Left lung (tissue), 4 donors: ENCODE measurements at regions not wholly inside any gene's neighbourhood (a gene's known extent, or its start where the extent isn't known, plus 50 kb on each side); places are given as distances from the start of the nearest gene placed in this dataset.

Experiments
- ATAC-seq: fragments of 200-7000 bp; cut with Tn5 transposase; one replicate; pipeline ENCODE4 v1.9.1; 2020; ENCODE audit warnings: moderate library complexity
- DNase-seq, 4 donors: peaks; one replicate each; pipeline ENCODE4 v3.0.0-alpha.2; 2013 to 2020
- H3K27ac ChIP-seq, 2 donors: fragments of 200-600 bp; sonication (generic) in 1 of 2; one replicate each; pipeline versions ENCODE4 v1.5.0 to v1.8.0; 2020 to 2021
- H3K27me3 ChIP-seq, 2 donors: fragments of 200-600 bp; sonication (generic) in 1 of 2; one replicate each; pipeline versions ENCODE4 v1.5.0 to v1.8.0; 2020 to 2021
- H3K36me3 ChIP-seq, 2 donors: fragments of 200-600 bp; sonication (generic) in 1 of 2; one replicate each; pipeline versions ENCODE4 v1.5.0 to v1.8.0; 2020 to 2021
- H3K4me1 ChIP-seq, 2 donors: fragments of 200-600 bp; one replicate each; pipeline ENCODE4 v1.8.0; 2021
- H3K4me3 ChIP-seq, 2 donors: fragments of 200-600 bp; sonication (generic) in 1 of 2; one replicate each; pipeline versions ENCODE4 v1.5.0 to v1.8.0; 2020 to 2021; ENCODE audit warnings: mild to moderate bottlenecking in 1 of 2
- H3K9me3 ChIP-seq, 2 donors: fragments of 200-600 bp; sonication (generic) in 1 of 2; one replicate each; pipeline versions ENCODE4 v1.5.0 to v1.8.0; 2020 to 2021
- intact Hi-C, 2 donors: fragments of 100-400 bp; cut with DNase I; formaldehyde crosslinking; loops; one replicate each; pipeline versions ENCODE4 v1.11.2 to v1.14.2; 2022
- TF ChIP-seq, protein P1 (sequence below), 2 donors: fragments of 200-600 bp; sonication (generic) in 1 of 2; IDR thresholded peaks; one replicate each; pipeline versions ENCODE4 v1.5.0 to v1.8.0; 2021; ENCODE audit warnings: antibody characterized with exemption in 2 of 2
- donor health status: DM: no; HTN: yes; CAD: no.
- donor health status: DM: no; HTN: no; CAD: no.

- Histone ChIP-seq H3K9me3 (no peaks in the 10 kb centered on the region), H3K27me3 (no peaks in the 10 kb centered on the region), H3K27ac (no peak overlapping the region), H3K4me3 (no peak overlapping the region), H3K36me3 (no peaks in the 10 kb centered on the region), H3K4me1 (no peaks in the 10 kb centered on the region)
- ATAC-seq (no peak), DNase-seq (no peak)
- intact Hi-C loops: no loop called here
- TF ChIP-seq, protein P1, sequence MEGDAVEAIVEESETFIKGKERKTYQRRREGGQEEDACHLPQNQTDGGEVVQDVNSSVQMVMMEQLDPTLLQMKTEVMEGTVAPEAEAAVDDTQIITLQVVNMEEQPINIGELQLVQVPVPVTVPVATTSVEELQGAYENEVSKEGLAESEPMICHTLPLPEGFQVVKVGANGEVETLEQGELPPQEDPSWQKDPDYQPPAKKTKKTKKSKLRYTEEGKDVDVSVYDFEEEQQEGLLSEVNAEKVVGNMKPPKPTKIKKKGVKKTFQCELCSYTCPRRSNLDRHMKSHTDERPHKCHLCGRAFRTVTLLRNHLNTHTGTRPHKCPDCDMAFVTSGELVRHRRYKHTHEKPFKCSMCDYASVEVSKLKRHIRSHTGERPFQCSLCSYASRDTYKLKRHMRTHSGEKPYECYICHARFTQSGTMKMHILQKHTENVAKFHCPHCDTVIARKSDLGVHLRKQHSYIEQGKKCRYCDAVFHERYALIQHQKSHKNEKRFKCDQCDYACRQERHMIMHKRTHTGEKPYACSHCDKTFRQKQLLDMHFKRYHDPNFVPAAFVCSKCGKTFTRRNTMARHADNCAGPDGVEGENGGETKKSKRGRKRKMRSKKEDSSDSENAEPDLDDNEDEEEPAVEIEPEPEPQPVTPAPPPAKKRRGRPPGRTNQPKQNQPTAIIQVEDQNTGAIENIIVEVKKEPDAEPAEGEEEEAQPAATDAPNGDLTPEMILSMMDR (IDR thresholded peaks at IDR 0.05): no peak
These were observed 228.6 kb upstream of the HCCS start for GRCh38 chrX:10882484-10882883.

DNA sequence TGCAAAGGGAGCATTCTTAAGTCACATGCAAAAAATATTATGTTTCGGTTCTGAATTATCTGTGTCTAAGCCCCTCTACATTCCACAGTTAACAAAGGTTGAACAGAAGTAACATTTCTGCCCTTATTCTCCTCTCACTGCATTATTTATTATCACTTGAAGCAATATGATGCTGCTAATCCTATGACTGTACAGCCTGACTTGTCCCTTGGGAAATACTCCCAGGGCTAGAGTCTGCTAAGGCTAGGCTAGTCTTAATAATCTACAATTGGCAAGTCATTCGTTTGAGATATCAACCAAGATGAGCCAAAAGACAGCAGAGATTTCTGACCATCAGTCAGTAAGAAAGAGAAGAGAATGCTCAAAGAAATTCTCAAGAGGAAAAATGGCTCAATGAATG, 226.9 kb upstream of the HCCS start:
- no peaks in the 10 kb centered on the region for H3K4me1 ChIP-seq
- no peaks in the 10 kb centered on the region for H3K9me3 ChIP-seq
- TF ChIP-seq, protein P1 (IDR thresholded peaks at IDR 0.05): no peak
- H3K36me3 ChIP-seq: no peaks in the 10 kb centered on the region
- DNase-seq: no peak
- H3K27me3 ChIP-seq: no peaks in the 10 kb centered on the region
- no peak overlapping the region for H3K27ac ChIP-seq
- intact Hi-C loops: no loop called here
- no peak overlapping the region for H3K4me3 ChIP-seq
- no peak for ATAC-seq

DNA sequence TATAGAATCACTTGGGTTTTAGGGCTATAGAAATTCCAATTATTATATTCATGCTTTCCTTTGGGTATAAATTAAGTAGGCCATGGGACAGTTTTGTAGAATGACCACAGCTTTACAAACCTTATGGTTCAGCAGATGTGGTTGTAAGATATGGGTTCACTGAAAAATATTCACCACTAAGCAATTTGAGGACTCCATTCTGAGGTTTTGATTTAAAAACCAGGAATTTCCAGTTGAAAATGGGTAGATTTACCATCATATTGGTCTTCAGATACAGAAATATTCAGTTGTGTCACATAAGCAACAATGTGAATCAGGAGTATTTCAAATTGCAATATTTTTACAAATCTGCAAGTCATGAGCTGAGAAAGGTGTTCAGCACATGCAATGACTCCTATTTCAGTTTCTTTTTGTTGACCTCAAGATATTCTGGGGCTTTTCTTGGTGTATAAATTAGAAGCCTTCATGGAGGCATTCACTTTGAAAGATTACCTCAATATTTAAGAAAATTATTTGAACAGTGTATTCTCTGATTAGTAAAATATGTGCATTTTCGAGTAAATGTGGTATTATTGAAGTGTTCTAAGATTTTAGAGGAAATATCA, 218.4 kb upstream of the HCCS start:
- intact Hi-C loops: no loop called here
- no peak for ATAC-seq

GRCh38 chrX:10893366-10893765, 217.8 kb upstream of the HCCS start:
- no peak overlapping the region for H3K27ac ChIP-seq
- TF ChIP-seq, protein P1 (IDR thresholded peaks at IDR 0.05): no peak
- ATAC-seq: no peak
- no peak for DNase-seq
- no peaks in the 10 kb centered on the region for H3K27me3 ChIP-seq
- intact Hi-C loops: no loop called here
- no peaks in the 10 kb centered on the region for H3K9me3 ChIP-seq
- H3K4me3 ChIP-seq: no peak overlapping the region
- H3K36me3 ChIP-seq: no peaks in the 10 kb centered on the region
- H3K4me1 ChIP-seq: no peaks in the 10 kb centered on the region

More for the DNA sequence above, 218.4 kb upstream of the HCCS start:
- Histone ChIP-seq H3K27ac (no peak overlapping the region), H3K27me3 (no peaks in the 10 kb centered on the region), H3K4me1 (no peaks in the 10 kb centered on the region), H3K4me3 (no peak overlapping the region), H3K36me3 (no peaks in the 10 kb centered on the region), H3K9me3 (no peaks in the 10 kb centered on the region)
- TF ChIP-seq, protein P1 (IDR thresholded peaks at IDR 0.05): no peak
- no peak for DNase-seq

DNA sequence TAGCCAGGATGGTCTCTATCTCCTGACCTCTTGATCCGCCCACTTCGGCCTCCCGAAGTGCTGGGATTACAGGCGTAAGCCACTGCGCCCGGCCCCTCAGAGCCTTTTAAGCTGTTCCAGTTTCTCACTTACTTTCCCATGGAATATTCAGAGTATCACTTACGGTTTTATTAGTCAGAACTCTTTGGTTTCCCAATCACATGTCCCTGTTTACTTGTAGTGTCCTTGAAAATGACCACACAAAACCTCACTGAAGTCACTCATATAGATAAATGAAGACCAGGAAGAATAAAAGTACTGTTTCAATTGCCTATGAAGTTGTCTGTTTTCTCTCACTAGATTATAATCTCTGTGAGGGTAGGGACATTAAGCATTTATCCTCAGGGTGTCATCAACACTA, 217.2 kb upstream of the HCCS start:
- DNase-seq (no peak), ATAC-seq (no peak)
- H3K27me3 ChIP-seq: no peaks in the 10 kb centered on the region
- intact Hi-C loops: no loop called here
- no peaks in the 10 kb centered on the region for H3K9me3 ChIP-seq
- TF ChIP-seq, protein P1 (IDR thresholded peaks at IDR 0.05): no peak
- H3K4me1 ChIP-seq: no peaks in the 10 kb centered on the region
- no peaks in the 10 kb centered on the region for H3K36me3 ChIP-seq
- H3K27ac ChIP-seq: no peak overlapping the region
- H3K4me3 ChIP-seq: no peak overlapping the region
